Inflammatory macrophage treated with lipopolysaccharide for 4 hours (primary cell): ENCODE measurements at regions not wholly inside any gene's neighbourhood (a gene's known extent, or its start where the extent isn't known, plus 50 kb on each side); places are given as distances from the start of the nearest gene placed in this dataset.

Experiments
- DNase-seq: peaks from one replicate; pipeline ENCODE4 v3.0.0-alpha.2; 2020

DNA sequence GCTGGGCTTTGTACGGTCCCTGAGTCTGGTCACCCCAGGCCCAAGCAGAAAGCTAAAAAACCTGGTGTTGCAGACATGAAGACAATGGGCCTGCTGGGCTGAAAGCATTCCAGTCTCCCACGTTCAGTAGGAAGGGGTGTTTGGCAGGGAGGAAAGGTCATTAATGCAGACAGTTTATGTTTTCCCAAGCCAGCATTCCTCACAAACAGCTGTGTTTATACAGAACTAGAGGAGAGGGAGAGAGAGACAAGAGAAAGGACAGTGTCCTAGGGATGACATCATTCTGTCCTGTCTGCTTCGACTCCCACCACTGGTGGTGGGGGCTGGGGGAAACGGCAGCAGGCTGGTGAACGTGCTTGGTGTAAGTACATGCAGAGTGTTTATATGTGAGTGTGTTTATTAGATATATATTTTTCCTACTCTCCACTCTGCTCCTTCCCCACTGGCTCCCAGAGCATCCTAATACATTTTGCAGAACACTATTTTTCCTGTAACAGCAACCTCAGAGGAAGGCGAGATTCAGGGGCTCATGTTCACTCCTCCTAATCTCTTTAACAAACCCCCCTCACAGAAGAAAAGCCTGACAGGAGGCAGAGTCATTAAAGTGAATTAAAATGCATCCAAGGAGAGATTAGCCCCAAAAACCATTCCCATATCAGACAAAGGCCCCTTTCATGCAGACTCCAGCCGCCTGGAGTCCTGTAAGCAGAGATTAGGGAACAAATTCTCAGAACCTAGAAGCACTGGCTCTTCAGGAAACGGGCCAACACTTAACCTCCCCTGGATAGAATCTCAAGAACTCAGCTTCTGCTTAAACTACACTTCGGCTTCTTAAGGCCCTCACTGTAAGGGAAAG lies 380.4 kb downstream of the TNS1 start:
- no peak for DNase-seq

DNA sequence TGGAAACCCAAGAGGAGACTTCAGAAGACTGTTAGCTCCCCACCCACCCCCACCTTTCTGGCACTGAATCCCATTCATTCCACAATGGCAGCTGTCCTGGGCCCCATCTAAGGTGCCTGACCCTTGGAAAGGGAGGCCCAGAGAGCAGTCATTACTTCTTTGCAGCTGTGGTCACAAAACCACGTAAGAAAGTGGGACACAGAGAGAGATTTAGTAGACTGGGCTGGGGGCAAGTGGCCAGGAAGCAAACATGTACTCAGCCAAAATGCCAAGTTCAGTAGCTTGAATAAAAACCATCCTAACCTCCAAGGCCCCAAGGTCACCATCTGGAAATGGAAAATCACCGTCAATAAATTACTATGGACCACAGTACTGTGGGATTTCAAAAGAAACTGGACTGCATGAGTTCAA lies 381.4 kb downstream of the TNS1 start:
- no peak for DNase-seq

DNA sequence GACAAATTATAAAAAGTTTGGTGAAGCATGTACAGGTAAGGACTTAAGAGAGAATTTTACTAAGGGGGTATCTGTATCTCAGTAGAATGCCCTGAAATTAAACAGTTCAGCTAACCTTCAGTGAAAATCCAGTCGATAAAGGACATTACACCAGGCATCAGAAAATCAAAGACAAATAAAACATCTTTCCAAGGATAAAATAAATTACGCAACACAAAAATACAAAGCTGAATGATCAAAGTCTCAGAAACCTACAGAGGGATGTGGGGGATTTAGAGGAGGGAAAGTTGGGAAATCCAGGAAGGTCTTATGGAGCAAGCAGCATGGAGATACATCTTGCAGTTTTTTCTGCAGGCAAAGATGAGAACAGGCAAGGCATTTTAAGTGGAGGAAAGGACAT lies 384.1 kb downstream of the TNS1 start:
- no peak for DNase-seq

DNA sequence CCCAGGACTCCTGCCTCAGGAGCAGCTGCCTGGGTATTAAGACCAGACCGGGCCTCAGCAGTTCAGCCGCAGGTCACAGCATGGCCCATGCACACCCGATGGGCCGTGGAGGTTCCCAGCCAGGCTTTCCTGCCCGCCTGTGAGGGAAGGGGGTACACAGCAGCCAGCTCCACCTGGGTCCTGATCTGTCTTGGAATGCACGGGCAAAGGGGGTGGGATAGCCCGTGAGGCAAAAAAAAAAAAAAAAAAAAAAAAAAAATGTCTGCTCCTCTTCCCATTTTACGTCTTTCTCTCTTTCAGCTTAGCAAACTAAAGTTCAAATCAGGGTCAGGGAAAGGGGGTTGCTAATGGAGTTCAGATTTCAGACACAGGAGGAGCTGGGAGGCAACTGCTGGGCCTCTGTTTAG lies 385.2 kb downstream of the TNS1 start:
- no peak for DNase-seq

DNA sequence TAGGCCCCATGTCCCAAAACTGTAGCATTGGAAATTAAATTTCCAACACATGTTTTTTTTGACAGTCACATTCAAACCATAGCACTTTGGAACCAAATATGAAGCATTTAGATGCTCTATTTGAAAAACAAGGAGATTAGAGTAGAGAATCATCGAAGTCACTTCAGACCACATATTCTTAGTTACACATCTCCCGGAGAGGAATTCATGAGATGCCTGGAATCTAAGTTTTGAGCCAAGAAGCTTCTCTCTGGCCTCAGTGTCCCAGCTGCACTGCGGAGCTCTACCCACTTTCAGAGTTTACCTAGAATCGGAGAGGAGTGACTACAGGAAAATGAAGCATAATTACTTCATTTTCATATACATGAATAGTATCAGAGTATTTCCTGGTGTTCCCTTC lies 385.9 kb downstream of the TNS1 start:
- DNase-seq, result no peak

DNA sequence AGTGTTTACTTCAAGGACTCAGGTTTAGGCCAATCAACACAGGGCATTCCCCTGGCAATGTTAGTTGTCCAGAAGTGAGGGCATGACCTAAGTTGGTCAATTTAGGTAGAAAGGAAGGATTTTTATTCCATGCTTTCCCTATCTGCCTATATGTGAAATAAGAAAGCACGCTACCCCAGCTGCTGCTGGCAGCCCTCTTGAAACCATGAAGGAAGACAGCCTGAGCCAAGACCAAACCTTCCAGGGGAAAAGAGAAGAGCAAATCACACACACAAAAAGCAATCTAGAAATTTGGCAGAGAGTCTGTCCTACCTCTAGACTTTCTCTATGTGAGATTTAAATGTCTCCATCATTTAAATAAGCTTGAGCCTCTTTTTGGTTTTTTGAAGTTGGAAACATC lies 387.6 kb downstream of the TNS1 start:
- DNase-seq, result no peak

DNA sequence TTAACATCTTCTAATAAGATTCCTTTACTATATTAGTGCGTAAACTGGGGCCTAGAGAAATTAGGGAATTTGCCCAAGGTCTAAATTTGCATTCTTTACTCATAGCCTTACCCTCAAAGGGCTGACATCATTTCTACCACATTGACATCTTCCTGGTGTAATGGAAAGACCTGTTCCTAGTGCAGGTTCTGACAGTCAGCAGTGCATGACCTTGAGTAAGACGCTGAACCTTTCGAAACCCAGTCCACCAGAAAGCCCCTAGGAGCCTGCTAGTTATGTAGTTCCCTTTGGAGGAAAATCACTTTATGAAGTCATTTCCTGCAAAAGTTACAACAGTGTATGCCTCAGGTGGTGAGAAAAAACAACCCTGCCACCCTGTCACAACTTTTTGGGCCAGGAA lies 388.3 kb downstream of the TNS1 start:
- peak; percentile 86 for DNase-seq

DNA sequence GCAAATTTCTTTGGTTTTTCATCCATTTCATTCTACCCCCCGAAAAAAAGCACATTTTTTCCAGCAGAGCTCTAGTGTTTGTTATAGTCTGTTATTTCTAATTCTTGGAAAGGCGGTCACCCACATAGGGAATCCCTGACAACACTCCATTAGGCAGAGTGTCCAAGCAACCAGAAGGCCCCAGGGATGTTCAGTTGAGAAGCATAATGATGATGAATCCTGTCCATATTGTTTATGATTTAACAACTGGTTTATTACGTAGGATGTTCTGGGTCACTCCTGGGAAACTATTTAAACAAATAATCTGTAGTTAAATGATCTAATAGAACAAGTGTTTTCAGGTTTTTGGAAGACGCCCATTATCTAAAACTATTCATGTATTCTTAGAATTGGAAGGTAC lies 388.7 kb downstream of the TNS1 start:
- DNase-seq, result no peak

DNA sequence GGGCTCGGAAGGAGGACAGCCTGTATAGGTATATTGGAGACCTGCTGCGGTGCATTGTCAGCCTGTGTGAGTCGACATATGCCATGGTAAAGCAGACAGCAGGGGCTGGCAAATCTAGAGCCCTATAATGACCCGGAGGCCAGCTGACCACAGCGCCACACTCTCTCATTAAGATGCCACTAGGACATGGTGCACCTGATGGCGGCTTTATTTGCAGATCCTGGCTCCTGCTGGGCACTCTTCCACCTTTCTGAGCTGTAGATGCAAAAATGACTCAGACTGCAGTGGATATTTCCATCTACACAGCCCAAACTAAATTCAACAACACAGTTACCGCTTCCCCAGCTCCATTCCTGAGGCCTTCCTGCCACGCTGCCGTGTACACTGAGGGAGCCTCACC lies 389.9 kb downstream of the TNS1 start:
- no peak for DNase-seq

DNA sequence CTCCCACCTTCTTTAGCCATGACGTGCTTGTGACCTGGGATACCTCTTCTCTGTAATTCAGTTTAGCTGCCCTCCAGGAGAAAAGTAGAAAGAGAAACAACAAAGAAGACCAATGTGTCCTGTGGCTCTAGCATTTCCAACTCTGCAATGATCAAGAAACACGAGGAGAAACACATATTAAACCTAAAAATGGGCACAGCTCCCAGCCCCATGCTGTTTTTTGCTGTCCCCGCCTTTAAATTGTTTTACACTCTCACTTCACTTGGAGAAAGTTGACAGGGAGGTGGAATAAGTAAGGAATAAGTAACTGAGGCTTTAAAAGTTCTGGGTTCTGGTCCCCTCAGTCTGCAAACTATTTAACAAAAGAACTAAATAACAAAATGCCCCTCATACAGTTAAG lies 390.6 kb downstream of the TNS1 start:
- DNase-seq, result no peak

DNA sequence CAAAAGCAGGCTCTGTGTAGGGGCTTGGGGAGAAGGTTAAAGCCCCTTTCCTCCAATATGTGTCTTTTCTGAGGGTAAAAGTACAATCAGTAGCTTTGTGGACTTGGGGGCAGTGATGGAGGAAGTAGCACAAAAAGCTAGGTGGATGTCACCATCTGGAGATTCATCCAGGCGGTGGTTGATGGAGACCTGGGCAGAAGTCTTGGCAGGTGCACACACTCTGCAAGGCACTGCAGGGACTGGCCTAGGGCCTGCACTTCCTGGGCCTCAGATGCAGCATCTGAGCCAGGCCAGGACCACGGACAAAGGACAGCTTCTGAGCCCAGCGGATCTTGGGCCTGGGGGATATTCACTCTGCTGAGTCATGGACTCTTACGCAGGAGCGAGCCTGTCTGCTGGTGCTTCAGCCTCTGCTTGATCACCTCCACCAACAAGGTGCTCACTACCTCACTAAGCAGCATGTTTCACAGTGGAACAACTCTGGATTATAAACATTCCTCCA lies 391.1 kb downstream of the TNS1 start:
- no peak for DNase-seq

DNA sequence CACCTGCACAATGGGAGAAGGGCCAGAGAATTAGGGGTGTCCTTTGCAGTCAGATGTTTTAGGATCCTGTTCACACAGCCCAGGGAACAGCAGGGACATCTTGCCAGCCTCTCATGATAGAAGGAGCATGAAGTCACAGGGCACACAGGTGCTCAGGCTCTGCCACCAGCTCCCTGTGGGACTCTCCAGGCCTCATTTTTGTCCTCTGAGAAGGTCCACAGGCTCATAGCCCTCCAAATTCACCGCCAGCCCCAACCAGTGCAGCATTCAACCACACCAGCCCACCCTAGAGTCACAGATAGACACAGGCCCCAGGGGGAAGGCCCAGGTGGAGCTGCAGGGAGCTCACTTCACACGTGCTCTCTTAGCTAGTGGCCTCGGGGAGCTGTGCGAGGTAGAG lies 391.7 kb downstream of the TNS1 start:
- DNase-seq, result no peak

DNA sequence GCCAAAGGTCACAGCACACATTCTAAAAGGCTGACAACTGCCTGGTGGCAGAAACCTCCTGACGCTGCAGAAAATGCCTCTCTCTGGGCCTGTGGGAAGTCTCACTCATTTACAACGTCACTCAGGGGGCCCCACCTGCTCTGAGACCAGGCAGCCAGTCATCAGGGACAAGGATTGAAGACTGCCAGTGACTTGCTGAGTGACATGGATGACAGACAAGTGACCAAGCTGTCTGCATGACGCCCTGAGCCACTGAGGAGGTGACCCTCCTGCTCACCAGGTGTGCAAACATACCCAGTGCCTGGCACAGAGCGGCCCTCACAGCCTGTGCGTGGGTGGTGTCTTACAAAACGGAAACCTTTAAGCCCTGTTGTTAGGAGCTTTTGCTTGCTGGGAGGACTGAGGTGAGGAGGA lies 392.4 kb downstream of the TNS1 start:
- no peak for DNase-seq

DNA sequence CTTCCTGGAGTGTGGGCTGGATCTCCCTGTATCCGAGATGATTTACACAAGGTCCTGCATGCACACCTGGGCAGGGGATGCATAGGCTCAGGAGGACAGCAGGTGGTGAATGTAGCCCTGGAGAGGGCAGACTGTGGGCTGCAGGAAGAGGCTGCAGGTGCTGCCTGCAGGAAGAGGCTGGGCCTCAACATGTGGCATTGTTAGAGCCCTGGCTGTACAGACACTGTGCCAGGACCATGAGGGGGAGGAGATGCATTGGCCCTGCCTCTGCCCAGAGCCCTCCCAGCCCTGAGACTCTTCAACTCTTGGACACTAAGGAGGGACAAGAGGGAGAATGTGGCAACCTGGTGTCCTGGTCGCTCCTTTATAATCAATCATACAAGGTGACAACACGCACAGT lies 392.8 kb downstream of the TNS1 start:
- DNase-seq, result no peak

DNA sequence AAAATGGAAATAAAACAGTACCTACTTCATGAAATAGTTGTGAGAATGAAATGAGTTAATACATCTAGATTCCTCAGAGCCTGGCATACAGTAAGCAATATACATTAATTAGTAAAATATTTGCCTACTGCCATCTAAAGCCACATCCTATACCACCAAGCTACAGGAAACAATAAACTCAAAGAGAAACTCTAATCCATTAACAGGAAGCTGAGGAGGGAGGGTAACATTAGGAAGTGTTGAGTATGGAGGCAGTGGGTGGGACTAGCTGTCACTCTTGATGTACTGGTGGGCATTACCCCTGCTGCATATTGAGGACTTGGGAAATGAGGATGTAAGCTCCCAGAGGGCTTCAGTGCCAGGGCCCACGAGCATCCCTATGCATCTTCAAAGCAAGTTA lies 396.5 kb downstream of the TNS1 start:
- DNase-seq, result no peak

DNA sequence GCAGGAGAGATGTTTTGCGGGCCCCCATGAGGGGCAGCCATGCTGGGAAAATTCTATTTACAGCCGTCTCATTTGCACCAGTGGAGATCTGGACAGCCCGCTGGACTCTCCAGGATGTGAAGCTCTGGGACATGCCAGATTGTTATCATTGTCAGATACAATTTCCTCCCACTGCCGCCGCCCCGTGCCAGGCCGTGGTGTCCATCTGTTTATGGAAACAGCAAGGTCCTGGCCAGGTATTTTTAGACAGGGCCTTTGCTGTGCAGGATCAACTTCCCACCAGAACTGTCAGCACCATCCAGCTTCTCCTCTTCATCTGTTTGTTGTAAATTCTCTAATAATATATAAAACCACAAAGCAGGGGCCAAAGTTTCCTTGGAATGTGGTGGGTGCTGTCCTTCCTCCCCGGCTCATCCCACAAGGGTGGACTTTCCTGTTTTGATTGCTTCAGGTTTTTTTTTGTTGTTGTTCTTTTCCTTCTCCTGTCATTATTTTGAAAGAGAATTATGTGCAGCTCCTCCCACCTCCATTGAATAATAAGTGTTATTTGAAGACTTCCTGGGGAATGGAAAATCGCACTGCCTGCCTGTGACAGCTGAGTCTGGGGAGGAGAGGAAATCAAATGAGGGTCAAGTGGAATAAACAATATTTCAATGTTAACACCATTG lies 398.1 kb downstream of the TNS1 start:
- no peak for DNase-seq

DNA sequence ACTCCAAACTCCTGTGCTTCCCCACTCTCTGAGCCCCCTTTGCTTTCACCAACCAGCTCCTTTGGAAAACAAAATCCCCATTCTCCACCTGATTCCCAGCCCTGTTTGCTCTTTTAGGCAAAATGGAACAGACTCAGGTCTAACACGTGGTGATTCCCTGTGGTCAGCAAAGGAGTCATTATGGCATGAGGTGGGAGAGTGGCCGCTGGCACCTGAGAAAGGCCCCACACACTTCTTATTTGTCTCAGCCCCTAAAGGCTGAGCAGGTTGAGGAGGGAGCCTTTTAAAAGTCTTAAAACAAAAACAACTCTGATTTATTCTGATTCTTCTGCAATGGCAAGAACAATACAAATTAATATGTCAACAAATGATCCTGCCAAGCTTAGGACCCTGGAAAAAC lies 401.2 kb downstream of the TNS1 start:
- DNase-seq, result no peak

DNA sequence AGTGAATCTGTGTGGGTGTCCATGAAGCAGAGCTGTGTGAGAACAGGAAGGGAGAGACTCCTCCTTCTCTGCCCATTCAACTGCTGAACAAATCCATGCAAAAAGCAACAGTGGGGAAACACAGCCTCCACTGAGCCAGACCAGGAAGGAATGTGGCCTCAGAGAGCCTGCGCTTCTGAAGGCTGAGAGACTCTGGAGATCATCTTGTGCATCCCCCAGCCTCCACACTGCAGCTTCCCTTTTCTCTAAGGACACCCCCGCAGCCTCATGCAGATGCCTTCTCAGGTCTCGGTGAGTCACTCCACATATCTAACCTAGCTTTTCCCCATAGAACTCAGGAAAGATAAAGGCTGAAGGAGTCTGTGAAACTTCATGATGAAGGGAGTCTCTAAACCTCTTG lies 402.9 kb downstream of the TNS1 start:
- peak; percentile 15 for DNase-seq

DNA sequence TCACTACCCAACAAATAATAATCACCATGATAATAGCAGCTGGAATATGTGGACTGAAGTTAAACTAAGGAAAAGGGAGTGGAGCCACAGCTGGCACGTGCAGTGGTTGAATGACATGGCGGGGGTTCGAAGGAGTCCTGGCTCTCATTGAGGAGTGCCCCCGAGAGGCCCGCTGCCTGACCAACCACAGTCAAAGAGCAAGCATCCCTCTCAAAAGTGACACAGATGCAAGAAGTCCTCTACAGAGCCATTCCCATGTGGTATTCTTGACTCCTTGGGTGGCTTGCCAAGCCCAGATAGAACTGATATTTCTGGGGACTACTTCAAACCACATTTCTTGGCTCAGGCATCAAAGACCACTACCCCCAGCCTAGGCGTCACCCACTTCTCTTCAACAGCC lies 405.1 kb downstream of the TNS1 start:
- no peak for DNase-seq

DNA sequence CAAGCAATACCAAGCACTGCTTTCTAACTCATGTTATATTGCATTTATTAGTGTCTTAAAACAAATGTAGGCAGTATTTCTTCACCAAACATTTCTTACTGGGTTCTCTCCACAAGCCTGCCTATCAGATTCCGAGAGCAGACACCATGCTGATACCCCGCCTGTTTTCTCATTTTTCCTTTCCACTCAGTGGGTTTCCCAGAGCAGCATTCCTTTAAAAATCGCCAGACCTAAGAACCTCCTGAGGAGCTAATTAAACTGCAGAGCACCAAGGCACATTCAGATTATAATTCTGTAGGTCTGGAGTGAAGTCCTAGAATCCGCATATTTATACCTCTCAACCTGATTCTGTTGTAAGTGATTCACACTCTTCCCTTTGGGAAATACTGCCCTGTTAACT lies 405.6 kb downstream of the TNS1 start:
- no peak for DNase-seq

DNA sequence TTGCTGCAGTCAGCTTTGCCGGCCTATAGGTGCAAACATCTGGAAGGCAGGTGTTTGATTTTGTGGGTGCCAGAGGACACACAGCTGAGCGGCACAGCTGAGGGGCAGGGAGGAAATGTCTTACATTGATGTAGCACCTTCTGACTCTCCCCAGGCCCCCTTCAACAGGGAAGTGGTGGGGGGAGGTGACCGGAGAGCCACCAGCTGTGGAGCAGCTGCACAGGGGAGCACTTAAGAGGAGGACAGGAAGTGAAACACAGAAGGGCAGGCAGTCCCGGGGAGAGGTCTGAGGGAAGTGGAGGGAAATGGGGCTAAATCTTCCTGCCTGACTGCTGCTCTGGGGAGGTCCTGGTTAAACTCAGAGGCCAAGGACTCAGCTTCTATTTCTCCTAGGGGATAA lies 409.1 kb downstream of the TNS1 start:
- no peak for DNase-seq

DNA sequence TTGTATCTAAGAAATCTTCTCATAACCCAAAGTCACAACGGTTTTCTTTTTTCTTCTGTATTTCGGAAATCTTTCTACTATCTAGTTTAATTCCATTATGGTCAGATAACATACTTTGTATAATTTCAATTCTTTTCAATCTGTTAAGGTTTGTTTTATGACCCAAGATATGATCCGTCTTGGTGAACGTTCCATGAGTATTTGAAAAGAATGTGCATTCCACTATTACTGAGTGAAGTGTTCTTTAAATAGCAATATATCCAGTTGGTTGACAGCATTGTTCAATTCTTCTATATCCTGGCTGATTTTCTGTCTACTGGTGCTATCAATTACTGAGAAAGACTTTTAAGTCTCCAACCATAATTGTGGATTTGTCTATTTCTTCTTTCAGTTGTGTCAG lies 414.5 kb downstream of the TNS1 start:
- DNase-seq, result no peak

DNA sequence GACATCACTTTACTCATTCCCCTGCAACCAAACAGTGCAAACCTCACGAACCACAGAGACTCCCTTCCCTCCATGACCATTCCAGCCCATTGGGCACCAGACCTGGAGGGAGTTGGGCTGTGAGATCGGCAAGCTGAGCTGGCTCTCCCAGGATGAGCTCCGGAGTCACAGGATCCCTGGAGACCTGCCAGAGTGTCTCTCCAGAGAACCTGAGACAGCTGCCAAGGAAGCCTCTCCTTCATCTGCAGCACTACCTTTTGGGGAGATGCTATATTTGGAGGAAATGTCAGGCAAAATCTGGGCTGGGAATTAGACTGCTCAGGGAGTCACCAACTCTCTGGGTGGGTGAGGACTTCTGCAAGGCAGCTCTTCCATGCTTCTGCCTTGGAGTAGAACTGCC lies 417.4 kb downstream of the TNS1 start:
- no peak for DNase-seq

DNA sequence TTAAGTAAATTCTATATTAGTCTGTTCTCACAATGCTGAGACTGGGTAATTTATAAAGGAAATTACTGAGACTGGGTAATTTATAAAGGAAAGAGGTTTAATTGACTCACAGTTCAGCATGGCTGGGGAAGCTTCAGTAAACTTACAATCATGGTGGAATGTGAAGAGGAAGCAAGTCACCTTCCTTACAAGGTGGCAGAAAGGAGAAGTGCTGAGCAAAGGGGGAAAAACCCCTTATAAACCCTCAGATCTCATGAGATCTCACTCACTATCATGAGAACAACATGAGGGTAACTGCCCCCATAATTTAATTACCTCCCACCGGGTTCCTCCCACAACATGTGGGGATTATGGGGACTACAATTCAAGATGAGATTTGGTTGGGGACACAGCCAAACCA lies 422.4 kb downstream of the TNS1 start:
- DNase-seq, result peak; percentile 28

DNA sequence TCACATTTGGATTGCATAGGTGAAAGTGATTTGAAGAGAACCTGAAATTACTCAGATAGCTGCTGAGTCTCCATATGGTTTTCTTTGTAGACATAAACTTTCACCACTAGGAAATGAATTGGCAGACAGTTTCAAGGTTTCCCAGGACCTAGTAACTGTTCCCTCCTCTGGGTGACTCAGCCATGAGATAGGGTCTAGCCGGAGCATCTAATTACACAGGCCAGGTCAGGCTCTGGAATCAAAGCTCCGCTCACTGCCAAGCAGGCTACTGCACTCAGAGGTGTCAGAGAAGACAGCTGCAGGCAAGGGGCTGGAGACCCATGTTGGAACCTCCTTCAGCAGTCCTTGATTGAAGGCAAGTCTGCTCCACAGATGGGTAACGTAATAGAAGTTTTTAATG lies 429.2 kb downstream of the TNS1 start:
- DNase-seq, result no peak
